Endothelial cell of umbilical vein (primary cell): ENCODE measurements at regions not wholly inside any gene's neighbourhood (a gene's known extent, or its start where the extent isn't known, plus 50 kb on each side); places are given as distances from the start of the nearest gene placed in this dataset.
"Not testable (repeated sequence)": the region's sequence is repeated elsewhere in the genome, so short reads cannot be mapped to it uniquely, and the experiment has no call there.

Source experiments
- EZH2 ChIP-seq: IDR thresholded peaks from 2 replicates; pipeline ENCODE4 v1.6.1; 2012; ENCODE audit warnings: borderline replicate concordance, low read depth, mild to moderate bottlenecking, moderate library complexity, low read length, inconsistent platforms; ENCODE audit not compliant: severe bottlenecking
- FOS ChIP-seq: IDR thresholded peaks from 2 replicates; pipeline ENCODE4 v1.6.1; 2011; ENCODE audit warnings: mild to moderate bottlenecking, low read length, moderate library complexity, borderline replicate concordance; ENCODE audit not compliant: insufficient read depth
- GATA2 ChIP-seq: IDR thresholded peaks from 2 replicates; pipeline ENCODE4 v1.7.0; 2011; ENCODE audit warnings: low read depth, mild to moderate bottlenecking, moderate library complexity, mixed read lengths, low read length; ENCODE audit not compliant: insufficient read length, insufficient read depth
- JUN ChIP-seq: IDR thresholded peaks from 2 replicates; pipeline ENCODE4 v1.6.1; 2011; ENCODE audit warnings: borderline replicate concordance, low read depth; ENCODE audit not compliant: insufficient read length, insufficient read depth
- MYC ChIP-seq: IDR thresholded peaks from one replicate; pipeline ENCODE4 v1.6.1; 2011; ENCODE audit warnings: mild to moderate bottlenecking, low read depth, low read length
- POLR2A ChIP-seq: IDR thresholded peaks from 2 replicates; pipeline ENCODE4 v1.6.1; 2012; ENCODE audit warnings: low read depth, mild to moderate bottlenecking, control low read depth, low read length
- POLR2AphosphoS5 ChIP-seq: IDR thresholded peaks from 2 replicates; pipeline ENCODE4 v1.6.1; 2012; ENCODE audit warnings: low read depth, mild to moderate bottlenecking, control low read depth, low read length, moderate library complexity; ENCODE audit not compliant: insufficient read depth
- TF ChIP-seq, protein P1 (sequence below), 2 donors: IDR thresholded peaks; 1 replicate in 1 of 2; 2 replicates in 1 of 2; pipeline ENCODE4 v1.5.1; 2011; ENCODE audit warnings: low read length in 2 of 2, mild to moderate bottlenecking in 2 of 2, moderate library complexity in 2 of 2, control low read depth in 1 of 2, inconsistent platforms in 1 of 2, low read depth in 1 of 2; ENCODE audit not compliant: insufficient read depth in 1 of 2; ENCODE audit errors: extremely low read depth in 1 of 2

DNA sequence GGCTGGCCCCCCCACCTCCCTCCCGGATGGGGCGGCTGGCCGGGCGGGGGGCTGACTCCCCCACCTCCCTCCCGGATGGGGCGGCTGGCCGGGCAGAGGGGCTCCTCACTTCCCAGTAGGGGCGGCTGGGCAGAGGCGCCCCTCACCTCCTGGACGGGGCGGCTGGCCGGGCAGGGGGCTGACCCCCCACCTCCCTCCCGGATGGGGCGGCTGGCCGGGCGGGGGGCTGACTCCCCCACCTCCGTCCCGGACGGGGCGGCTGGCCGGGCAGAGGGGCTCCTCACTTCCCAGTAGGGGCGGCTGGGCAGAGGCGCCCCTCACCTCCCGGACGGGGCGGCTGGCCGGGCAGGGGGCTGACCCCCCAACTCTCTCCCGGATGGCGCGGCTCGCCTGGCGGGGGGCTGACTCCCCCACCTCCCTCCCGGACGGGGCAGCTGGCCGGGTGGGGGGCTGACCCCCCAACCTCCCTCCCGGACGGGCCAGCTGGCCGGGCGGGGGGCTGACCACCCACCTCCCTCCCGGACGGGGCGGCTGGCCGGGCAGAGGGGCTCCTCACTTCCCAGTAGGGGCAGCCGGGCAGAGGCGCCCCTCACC lies 194.1 kb upstream of the GRIA1 start:
- TF ChIP-seq, protein P1, sequence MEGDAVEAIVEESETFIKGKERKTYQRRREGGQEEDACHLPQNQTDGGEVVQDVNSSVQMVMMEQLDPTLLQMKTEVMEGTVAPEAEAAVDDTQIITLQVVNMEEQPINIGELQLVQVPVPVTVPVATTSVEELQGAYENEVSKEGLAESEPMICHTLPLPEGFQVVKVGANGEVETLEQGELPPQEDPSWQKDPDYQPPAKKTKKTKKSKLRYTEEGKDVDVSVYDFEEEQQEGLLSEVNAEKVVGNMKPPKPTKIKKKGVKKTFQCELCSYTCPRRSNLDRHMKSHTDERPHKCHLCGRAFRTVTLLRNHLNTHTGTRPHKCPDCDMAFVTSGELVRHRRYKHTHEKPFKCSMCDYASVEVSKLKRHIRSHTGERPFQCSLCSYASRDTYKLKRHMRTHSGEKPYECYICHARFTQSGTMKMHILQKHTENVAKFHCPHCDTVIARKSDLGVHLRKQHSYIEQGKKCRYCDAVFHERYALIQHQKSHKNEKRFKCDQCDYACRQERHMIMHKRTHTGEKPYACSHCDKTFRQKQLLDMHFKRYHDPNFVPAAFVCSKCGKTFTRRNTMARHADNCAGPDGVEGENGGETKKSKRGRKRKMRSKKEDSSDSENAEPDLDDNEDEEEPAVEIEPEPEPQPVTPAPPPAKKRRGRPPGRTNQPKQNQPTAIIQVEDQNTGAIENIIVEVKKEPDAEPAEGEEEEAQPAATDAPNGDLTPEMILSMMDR (IDR thresholded peaks at IDR 0.05; ENCODE audit: extremely low read depth in 1 of 2, insufficient read depth in 1 of 2, low read depth in 1 of 2, low read length in 2 of 2), result not testable (repeated sequence)
- not testable (repeated sequence) for TF ChIP-seq POLR2AphosphoS5, FOS, POLR2A, EZH2, GATA2, MYC, JUN
